Inflammatory macrophage treated with lipopolysaccharide for 4 hours (primary cell): ENCODE measurements at regions not wholly inside any gene's neighbourhood (a gene's known extent, or its start where the extent isn't known, plus 50 kb on each side); places are given as distances from the start of the nearest gene placed in this dataset.
"Not testable (repeated sequence)": the region's sequence is repeated elsewhere in the genome, so short reads cannot be mapped to it uniquely, and the experiment has no call there.

Source experiments
- DNase-seq: peaks from one replicate; pipeline ENCODE4 v3.0.0-alpha.2; 2020

DNA sequence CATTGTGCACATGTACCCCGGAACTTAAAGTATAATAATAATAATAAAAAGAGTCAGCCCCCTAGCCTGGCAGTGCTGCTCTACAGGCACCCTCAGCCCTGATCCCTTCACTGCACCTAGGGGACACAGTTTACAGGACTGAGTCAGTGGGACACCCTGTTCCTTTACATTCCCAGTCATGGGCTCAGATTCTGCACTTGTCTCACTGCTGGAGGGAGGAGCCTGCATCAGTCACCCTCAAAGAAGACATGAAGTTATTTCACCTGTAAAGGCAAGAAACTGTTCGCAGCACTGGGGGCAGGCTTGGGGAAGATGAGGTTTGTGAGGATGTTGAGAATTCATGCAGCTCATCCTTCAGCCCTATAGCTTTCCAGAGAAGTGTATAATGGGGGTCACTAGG, 50.7 kb upstream of the VPREB1 start:
- DNase-seq = no peak

DNA sequence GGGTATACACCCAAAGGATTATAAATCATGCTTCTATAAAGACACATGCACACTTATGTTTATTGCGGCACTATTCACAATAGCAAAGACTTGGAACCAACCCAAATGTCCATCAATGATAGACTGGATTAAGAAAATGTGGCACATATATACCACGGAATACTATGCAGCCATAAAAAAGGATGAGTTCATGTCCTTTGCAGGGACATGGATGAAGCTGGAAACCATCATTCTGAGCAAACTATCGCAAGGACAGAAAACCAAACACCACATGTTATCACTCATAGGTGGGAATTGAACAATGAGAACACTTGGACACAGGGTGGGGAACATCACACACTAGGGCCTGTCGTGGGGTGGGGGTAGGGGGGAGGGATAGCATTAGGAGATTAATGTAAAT, 51.1 kb upstream of the VPREB1 start:
- DNase-seq = not testable (repeated sequence)

DNA sequence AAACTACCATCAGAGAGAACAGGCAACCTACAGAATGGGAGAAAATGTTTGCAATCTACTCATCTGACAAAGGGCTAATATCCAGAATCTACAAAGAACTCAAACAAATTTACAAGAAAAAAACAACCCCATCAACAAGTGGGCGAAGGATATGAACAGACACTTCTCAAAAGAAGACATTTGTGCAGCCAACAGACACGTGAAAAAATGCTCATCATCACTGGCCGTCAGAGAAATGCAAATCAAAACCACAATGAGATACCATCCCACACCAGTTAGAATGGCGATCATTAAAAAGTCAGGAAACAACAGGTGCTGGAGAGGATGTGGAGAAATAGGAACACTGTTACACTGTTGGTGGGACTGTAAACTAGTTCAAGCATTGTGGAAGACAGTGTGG, 51.6 kb upstream of the VPREB1 start:
- not testable (repeated sequence) for DNase-seq

GRCh38 chr22:22189796-22190195, 54.8 kb upstream of the VPREB1 start:
- not testable (repeated sequence) for DNase-seq

- not testable (repeated sequence) for DNase-seq
Observed at GRCh38 chr22:22187863-22188262, 56.7 kb upstream of the VPREB1 start.

- no peak for DNase-seq
Observed at GRCh38 chr22:22187299-22187698, 57.3 kb upstream of the VPREB1 start.

DNA sequence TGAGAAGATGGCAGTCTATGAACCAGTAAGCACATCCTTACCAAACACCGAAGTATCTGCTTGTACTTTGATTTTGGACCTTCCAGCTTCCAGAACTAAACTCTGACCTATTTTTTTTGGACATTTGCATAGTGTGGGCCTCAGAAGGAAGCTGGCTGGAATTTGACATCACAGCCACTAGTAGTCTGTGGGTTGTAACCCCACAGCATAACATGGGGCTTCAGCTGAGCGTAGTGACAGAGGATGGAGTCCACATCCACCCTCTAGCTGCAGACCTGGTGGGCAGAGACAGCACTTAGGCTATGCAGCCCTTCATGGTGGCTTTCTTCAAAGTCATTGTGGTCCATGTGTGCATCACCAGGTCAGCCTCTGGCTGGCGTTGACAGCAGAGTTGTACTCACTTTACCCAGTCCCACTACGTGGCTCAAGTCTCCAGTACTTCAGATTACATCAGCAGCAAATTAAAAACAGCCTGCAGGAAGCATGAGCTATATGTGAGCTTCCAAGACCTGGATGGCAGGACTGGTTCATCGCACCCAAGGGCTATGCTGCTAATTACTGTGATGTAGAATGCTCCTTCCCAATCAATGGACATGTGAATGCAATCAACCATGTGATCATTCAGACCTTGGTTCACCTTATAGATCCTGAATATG, 58.6 kb upstream of the VPREB1 start:
- DNase-seq = no peak

DNA sequence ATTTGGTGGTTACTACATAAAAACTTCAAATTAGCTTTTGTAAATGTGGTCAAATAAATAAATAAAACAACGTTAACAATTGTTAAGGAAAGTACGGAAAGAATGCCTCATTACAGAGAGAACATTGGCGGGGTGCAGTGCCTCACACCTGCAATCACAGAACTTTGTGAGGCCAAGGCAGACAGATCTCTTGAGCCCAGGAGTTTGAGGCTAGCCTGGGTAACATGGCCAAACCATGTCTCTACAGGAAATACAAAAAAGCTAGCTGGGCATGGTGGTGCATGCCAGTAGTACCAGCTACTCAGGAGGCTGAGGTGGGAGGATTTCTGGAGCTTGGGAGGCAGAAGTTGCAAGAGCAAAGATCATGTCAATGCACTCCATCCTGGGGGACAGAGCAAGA, 59.4 kb upstream of the VPREB1 start:
- no peak for DNase-seq

DNA sequence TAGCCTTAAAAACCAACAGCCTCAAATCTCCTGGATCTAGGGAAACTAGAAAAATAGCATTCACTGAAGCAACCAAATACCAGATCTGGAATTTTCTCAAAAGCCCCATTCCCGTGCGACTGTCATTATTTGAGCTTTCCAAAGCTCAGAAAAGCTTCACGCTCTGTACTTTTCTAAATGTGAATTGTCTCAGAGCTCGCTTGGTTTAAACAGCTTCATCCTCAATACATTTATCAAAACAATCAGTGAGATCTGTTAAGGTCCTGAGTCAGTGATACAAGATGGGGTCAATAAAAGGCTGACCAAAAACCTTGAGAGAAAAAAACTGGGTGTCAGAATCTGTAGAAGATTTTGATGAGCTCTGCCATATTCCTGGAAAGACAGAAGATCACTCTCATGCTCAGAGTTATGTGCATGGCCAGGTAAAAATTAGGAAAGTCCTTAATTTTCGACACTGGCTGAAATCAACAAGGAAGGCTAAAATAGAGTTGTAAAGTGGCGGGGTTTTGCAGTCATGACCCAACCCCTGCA, 60.2 kb upstream of the VPREB1 start:
- DNase-seq = no peak

- no peak for DNase-seq
Observed at GRCh38 chr22:22182990-22183264, 61.7 kb upstream of the VPREB1 start.

DNA sequence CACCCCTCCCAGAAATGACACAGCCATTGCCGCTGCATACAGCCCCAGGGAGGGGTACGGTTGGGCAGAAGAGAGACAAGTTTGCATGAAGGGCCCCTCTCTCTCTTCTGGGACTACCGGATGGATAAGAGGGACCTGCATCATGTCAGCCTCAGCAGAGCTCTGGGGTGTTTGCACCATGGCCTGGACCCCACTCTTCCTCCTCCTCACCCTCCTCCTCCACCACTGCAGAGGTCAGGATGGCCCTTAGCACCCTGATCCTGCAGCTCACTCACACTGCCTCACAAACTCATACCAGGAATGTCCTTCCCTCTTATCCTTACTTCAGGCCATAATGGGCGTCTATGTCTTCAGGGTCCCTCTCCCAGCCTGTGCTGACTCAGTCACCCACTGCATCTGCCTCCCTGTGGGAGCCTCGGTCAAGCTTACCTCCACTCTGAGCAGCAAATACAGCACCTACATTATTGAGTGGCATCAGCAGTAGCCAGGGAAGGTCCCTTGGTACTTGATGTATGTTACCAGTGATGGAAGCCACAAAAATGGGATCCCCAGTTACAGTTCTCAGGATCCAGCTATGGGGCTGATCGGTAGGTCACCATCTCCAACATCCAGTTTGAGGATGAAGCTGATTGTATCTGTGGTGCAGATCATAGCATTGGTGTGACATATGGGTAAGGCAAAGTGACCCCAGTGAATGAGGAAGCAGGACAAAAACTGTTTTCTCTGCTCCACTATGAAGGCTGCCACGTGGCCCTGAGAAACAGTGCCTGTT, 62.2 kb upstream of the VPREB1 start:
- no peak for DNase-seq

- DNase-seq = no peak
Observed at GRCh38 chr22:22181341-22181850, 63.2 kb upstream of the VPREB1 start.

DNA sequence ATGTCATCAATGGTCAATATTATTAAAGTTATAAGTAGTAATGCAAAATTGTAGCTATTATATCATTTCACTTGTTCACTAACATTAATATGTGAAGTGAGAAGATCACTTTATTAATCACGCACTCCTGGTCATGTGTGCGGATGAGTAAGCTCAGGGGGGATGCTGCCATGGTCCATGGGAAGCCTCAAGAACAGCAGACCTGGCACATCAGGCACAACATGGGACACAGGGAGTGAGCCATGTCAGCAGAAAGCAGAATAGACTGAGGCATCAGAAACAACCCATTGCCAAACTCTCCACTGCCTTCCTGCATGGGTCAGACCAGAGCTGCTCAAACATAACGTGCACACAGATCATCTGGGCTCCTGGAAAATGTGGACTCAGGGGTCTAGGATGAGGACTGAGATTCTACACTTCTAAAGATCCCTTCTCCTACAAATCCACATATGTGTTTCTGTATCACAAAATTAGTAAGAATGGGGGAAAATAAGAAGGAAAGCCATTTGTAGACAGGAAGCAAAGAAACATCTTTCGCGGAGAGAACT, 63.8 kb upstream of the VPREB1 start:
- DNase-seq = no peak

GRCh38 chr22:22179858-22180257, 64.7 kb upstream of the VPREB1 start:
- no peak for DNase-seq

GRCh38 chr22:22178992-22179391, 65.6 kb upstream of the VPREB1 start:
- no peak for DNase-seq

GRCh38 chr22:22178355-22178965, 66.1 kb upstream of the VPREB1 start:
- no peak for DNase-seq

GRCh38 chr22:22176929-22177616, 67.5 kb upstream of the VPREB1 start:
- no peak for DNase-seq

- DNase-seq = not testable (repeated sequence)
Observed at GRCh38 chr22:22172896-22173628, 71.5 kb upstream of the VPREB1 start.

GRCh38 chr22:22171357-22172218, 73.0 kb upstream of the VPREB1 start:
- DNase-seq = no peak

- DNase-seq = no peak
Observed at GRCh38 chr22:22169923-22170322, 74.7 kb upstream of the VPREB1 start.
